Vagina (tissue), 2 donors: ENCODE measurements at regions not wholly inside any gene's neighbourhood (a gene's known extent, or its start where the extent isn't known, plus 50 kb on each side); places are given as distances from the start of the nearest gene placed in this dataset.

ENCODE experiments used
- DNase-seq, 2 donors: peaks; one replicate each; pipeline ENCODE4 v3.0.0-alpha.2; 2017; ENCODE audit errors: extremely low spot score in 2 of 2
- H3K27ac ChIP-seq: fragments of 200-600 bp; sonication (generic); one replicate; pipeline ENCODE4 v1.5.1; 2019
- H3K27me3 ChIP-seq: fragments of 200-600 bp; sonication (generic); one replicate; pipeline ENCODE4 v1.5.1; 2019
- H3K36me3 ChIP-seq, 2 donors: fragments of 200-600 bp; sonication (generic); one replicate each; pipeline ENCODE4 v1.5.1; 2017 to 2019
- H3K4me1 ChIP-seq: fragments of 200-600 bp; sonication (generic); one replicate; pipeline ENCODE4 v1.5.1; 2019
- H3K4me3 ChIP-seq, 2 donors: fragments of 200-600 bp; sonication (generic); 1 replicate in 1 of 2; 2 replicates in 1 of 2; pipeline ENCODE4 v1.5.1; 2016 to 2019
- H3K9me3 ChIP-seq: fragments of 200-600 bp; sonication (generic); one replicate; pipeline ENCODE4 v1.5.1; 2019
- POLR2A ChIP-seq, 2 donors: fragments of 450-650 bp; IDR thresholded peaks; one replicate each; pipeline ENCODE4 v1.6.1; 2017; ENCODE audit warnings: antibody characterized with exemption in 2 of 2, mild to moderate bottlenecking in 2 of 2, moderate library complexity in 2 of 2
- POLR2AphosphoS5 ChIP-seq, 2 donors: sonication (generic); formaldehyde crosslinking; IDR thresholded peaks; one replicate each; pipeline ENCODE4 v1.9.0; 2017; ENCODE audit warnings: antibody characterized with exemption in 2 of 2, mild to moderate bottlenecking in 2 of 2, low read depth in 1 of 2; ENCODE audit not compliant: insufficient read depth in 1 of 2
- intact Hi-C: fragments of 100-400 bp; cut with DNase I; formaldehyde crosslinking; loops from one replicate; pipeline ENCODE4 v1.15.1; 2023
- TF ChIP-seq, protein P1 (sequence below), 3 experiments: fragments of 450-650 bp in 2 of 3; fragments of 200-600 bp in 1 of 3; sonication (generic) in 1 of 3; IDR thresholded peaks; one replicate each; pipeline ENCODE4 v1.5.1; 2017 to 2019; ENCODE audit warnings: antibody characterized with exemption in 3 of 3, mild to moderate bottlenecking in 2 of 3, moderate library complexity in 2 of 3

DNA sequence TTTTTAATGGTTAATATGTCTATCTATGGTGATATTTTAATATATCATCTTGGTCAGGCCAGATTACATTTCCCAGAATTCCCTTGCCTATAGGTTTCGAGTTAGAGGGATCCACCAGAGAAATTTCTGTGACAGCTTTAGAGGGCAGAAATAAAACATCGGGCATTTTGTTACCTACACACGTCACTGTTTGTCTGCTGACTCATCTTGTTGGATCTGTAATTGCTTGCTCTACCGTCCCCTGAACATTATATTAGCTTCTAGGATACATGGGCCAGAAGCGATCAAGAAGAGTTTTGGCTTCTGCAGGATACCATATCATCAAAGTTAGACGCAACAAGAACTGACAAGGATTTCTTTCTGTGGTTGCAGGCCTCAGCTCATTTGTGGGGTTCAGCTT, 795.8 kb upstream of the GCFC2 start:
- TF ChIP-seq POLR2AphosphoS5 (IDR thresholded peaks at IDR 0.05; ENCODE audit: insufficient read depth in 1 of 2, low read depth in 1 of 2) (no peak), POLR2A (IDR thresholded peaks at IDR 0.05) (no peak)
- TF ChIP-seq, protein P1, sequence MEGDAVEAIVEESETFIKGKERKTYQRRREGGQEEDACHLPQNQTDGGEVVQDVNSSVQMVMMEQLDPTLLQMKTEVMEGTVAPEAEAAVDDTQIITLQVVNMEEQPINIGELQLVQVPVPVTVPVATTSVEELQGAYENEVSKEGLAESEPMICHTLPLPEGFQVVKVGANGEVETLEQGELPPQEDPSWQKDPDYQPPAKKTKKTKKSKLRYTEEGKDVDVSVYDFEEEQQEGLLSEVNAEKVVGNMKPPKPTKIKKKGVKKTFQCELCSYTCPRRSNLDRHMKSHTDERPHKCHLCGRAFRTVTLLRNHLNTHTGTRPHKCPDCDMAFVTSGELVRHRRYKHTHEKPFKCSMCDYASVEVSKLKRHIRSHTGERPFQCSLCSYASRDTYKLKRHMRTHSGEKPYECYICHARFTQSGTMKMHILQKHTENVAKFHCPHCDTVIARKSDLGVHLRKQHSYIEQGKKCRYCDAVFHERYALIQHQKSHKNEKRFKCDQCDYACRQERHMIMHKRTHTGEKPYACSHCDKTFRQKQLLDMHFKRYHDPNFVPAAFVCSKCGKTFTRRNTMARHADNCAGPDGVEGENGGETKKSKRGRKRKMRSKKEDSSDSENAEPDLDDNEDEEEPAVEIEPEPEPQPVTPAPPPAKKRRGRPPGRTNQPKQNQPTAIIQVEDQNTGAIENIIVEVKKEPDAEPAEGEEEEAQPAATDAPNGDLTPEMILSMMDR (IDR thresholded peaks at IDR 0.05): no peak
- Histone ChIP-seq H3K4me1 (no peaks in the 10 kb centered on the region), H3K4me3 (no peak overlapping the region), H3K27ac (no peak overlapping the region), H3K27me3 (no peaks in the 10 kb centered on the region), H3K9me3 (no peaks in the 10 kb centered on the region), H3K36me3 (no peaks in the 10 kb centered on the region)
- intact Hi-C loops: no loop called here
- no peak for DNase-seq

DNA sequence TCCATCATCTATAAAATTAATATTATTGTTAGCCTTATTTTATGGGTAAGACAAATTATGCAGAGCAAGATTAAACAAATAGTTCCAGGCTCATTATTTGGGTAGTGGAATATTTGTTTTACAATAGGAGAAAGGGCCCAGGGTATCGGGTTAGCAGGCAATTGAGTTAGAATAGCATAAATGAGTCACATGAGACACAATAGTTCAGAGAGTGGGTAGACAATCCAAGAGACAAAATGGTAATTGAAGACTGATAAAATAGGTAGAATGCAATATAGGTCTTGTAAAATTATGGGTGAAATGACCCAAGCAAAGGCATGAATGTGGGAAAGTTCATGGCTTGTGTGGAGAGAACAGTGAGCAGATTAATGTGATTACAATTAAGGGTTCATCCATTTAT, 790.9 kb upstream of the GCFC2 start:
- H3K4me3 ChIP-seq: no peak overlapping the region
- DNase-seq: no peak
- intact Hi-C loops: no loop called here
- H3K4me1 ChIP-seq: no peaks in the 10 kb centered on the region
- no peaks in the 10 kb centered on the region for H3K36me3 ChIP-seq
- H3K27ac ChIP-seq: no peak overlapping the region
- no peaks in the 10 kb centered on the region for H3K9me3 ChIP-seq
- TF ChIP-seq POLR2A (IDR thresholded peaks at IDR 0.05) (no peak), POLR2AphosphoS5 (IDR thresholded peaks at IDR 0.05; ENCODE audit: insufficient read depth in 1 of 2, low read depth in 1 of 2) (no peak)
- TF ChIP-seq, protein P1 (IDR thresholded peaks at IDR 0.05): no peak
- H3K27me3 ChIP-seq: no peaks in the 10 kb centered on the region

DNA sequence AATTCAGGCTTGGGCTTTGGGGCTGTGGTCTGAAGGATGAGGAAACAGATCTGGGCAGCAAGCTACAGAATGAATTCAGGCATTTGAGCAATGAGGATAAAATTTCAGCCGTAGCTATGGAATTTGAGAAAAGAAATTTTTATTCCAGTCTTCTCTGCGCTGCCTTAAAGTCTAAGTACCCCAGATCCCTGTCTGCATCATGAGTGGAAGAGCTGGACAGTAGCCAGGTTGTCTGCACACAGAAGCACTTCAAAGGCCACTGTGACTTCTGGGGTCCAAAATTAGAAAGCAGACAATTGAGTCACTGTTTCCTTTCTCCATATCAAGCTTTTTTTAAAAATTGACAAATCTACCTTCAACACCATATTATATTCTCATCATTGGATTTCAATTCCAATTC, 787.6 kb upstream of the GCFC2 start:
- no peak overlapping the region for H3K27ac ChIP-seq
- TF ChIP-seq POLR2AphosphoS5 (IDR thresholded peaks at IDR 0.05; ENCODE audit: insufficient read depth in 1 of 2, low read depth in 1 of 2) (no peak), POLR2A (IDR thresholded peaks at IDR 0.05) (no peak)
- TF ChIP-seq, protein P1 (IDR thresholded peaks at IDR 0.05): no peak
- no peaks in the 10 kb centered on the region for H3K36me3 ChIP-seq
- no peaks in the 10 kb centered on the region for H3K9me3 ChIP-seq
- H3K27me3 ChIP-seq: no peaks in the 10 kb centered on the region
- H3K4me3 ChIP-seq: no peak overlapping the region
- H3K4me1 ChIP-seq: no peaks in the 10 kb centered on the region
- no peak for DNase-seq
- intact Hi-C loops: no loop called here

DNA sequence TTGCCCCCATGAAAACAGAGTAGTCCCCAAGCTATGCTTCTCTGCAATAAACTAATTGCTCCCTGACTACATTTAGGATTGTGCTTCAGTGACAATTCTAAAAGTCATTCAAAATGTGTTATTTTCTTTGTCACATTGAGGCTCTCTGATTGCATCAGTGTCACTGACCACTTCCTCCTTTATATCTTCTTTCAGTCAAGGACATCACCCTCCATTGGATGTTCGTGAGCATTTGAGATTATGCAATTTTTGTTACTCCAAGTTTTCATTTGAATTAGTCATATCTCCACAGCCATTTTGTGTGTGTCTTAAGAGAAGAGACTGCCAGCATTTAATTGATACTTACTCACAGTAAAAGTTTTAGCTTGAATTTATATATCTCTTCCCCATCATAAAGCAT, 780.8 kb upstream of the GCFC2 start:
- Histone ChIP-seq H3K36me3 (no peaks in the 10 kb centered on the region), H3K4me3 (no peak overlapping the region), H3K27me3 (no peaks in the 10 kb centered on the region), H3K9me3 (no peaks in the 10 kb centered on the region), H3K27ac (no peak overlapping the region), H3K4me1 (no peaks in the 10 kb centered on the region)
- intact Hi-C loops: no loop called here
- TF ChIP-seq POLR2AphosphoS5 (IDR thresholded peaks at IDR 0.05; ENCODE audit: insufficient read depth in 1 of 2, low read depth in 1 of 2) (no peak), POLR2A (IDR thresholded peaks at IDR 0.05) (no peak)
- TF ChIP-seq, protein P1 (IDR thresholded peaks at IDR 0.05): no peak
- no peak for DNase-seq

DNA sequence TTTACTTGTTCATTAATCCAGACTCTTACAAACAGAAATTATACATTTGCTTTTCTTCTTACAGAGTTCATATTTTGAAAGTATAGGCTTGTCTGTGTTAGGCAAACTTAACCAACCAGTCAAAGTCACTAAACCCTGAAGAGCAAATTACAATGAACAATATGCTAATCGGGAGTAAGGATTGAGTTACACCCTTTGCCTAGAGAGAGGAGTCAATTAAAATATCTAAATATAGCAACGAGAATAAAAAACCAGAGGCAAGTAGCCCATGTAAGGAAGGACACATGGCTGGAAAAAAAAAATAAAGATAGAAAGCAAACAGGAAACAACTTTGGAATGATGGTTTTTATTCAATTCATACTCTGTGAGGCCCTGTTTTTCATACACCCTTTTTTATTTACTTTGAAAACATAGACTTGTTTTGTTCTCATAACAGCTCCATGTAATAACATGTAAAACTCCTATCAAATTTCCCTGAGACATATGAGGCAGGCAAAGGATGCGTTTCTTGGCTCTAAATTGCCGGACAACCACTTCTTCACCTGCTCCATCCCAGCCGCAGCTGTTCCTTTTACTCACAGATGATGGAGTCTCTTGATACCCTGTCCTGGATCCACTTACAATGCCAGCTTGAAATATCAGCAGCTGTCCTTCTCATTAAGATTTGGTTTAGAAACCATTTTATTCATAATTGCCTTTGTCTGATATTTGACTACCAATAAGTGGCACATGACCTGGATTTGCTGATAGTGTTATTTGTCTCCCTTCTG, 767.7 kb upstream of the GCFC2 start:
- Histone ChIP-seq H3K4me3 (no peak overlapping the region), H3K9me3 (no peaks in the 10 kb centered on the region), H3K27ac (no peak overlapping the region), H3K36me3 (no peaks in the 10 kb centered on the region), H3K4me1 (no peaks in the 10 kb centered on the region), H3K27me3 (no peaks in the 10 kb centered on the region)
- DNase-seq: no peak
- intact Hi-C loops: no loop called here
- TF ChIP-seq POLR2A (IDR thresholded peaks at IDR 0.05) (no peak), POLR2AphosphoS5 (IDR thresholded peaks at IDR 0.05; ENCODE audit: insufficient read depth in 1 of 2, low read depth in 1 of 2) (no peak)
- TF ChIP-seq, protein P1 (IDR thresholded peaks at IDR 0.05): no peak
